ENCODE measurements at regions not wholly inside any gene's neighbourhood (a gene's known extent, or its start where the extent isn't known, plus 50 kb on each side); places are given as distances from the start of the nearest gene placed in this dataset.
A peak's percentile ranks its signal among the peaks of the same experiment; 100 is the strongest.

- TF ChIP-seq FOXP2 (optimal IDR thresholded peaks at IDR 0.05; ENCODE audit: control extremely low read depth, extremely low read length, insufficient read depth) (no peak), POLR2AphosphoS5 (IDR thresholded peaks at IDR 0.05; ENCODE audit: borderline replicate concordance, low read depth, low read length) (peak; percentile 43; the same call in 1 of the 2 replicates), EZH2 (IDR thresholded peaks at IDR 0.05) (no peak)
- Histone ChIP-seq H3K4me3 (peak overlapping the region; percentile 61), H3K9ac (ENCODE audit: insufficient read length) (no peak overlapping the region), H3K9me3 (ENCODE audit: low read depth, low read length) (no peaks in the 10 kb centered on the region), H3K36me3 (ENCODE audit: insufficient read depth, low read length) (no peaks in the 10 kb centered on the region), H3K27ac (peak overlapping the region; percentile 72)
- DNase-seq (ENCODE audit: low read depth, low spot score): peak; percentile 90
Measured at GRCh38 chr4:138558886-138559285, 316.7 kb upstream of the SLC7A11 start.

- no peak overlapping the region for H3K9ac ChIP-seq (ENCODE audit: insufficient read length)
- DNase-seq (ENCODE audit: low read depth, low spot score): no peak
- no peak overlapping the region; the same call in 1 of the 2 replicates for H3K4me3 ChIP-seq
- TF ChIP-seq EZH2 (IDR thresholded peaks at IDR 0.05) (no peak), FOXP2 (optimal IDR thresholded peaks at IDR 0.05; ENCODE audit: control extremely low read depth, extremely low read length, insufficient read depth) (no peak), POLR2AphosphoS5 (IDR thresholded peaks at IDR 0.05; ENCODE audit: borderline replicate concordance, low read depth, low read length) (no peak)
- H3K9me3 ChIP-seq (ENCODE audit: low read depth, low read length): no peaks in the 10 kb centered on the region
- H3K27ac ChIP-seq: no peak overlapping the region
- no peaks in the 10 kb centered on the region for H3K36me3 ChIP-seq (ENCODE audit: insufficient read depth, low read length)
Measured at GRCh38 chr4:138555584-138555983, 313.4 kb upstream of the SLC7A11 start.

GRCh38 chr4:138555108-138555507 lies 313.0 kb upstream of the SLC7A11 start:
- H3K4me3 ChIP-seq: peak overlapping the region; percentile 1; the same call in 1 of the 2 replicates
- H3K9me3 ChIP-seq (ENCODE audit: low read depth, low read length): no peaks in the 10 kb centered on the region
- TF ChIP-seq FOXP2 (optimal IDR thresholded peaks at IDR 0.05; ENCODE audit: control extremely low read depth, extremely low read length, insufficient read depth) (no peak), POLR2AphosphoS5 (IDR thresholded peaks at IDR 0.05; ENCODE audit: borderline replicate concordance, low read depth, low read length) (no peak), EZH2 (IDR thresholded peaks at IDR 0.05) (no peak)
- H3K27ac ChIP-seq: no peak overlapping the region
- no peaks in the 10 kb centered on the region for H3K36me3 ChIP-seq (ENCODE audit: insufficient read depth, low read length)
- no peak for DNase-seq (ENCODE audit: low read depth, low spot score)
- H3K9ac ChIP-seq (ENCODE audit: insufficient read length): no peak overlapping the region

- no peak overlapping the region for H3K4me3 ChIP-seq
- DNase-seq (ENCODE audit: low read depth, low spot score): no peak
- no peaks in the 10 kb centered on the region for H3K36me3 ChIP-seq (ENCODE audit: insufficient read depth, low read length)
- no peak overlapping the region for H3K9ac ChIP-seq (ENCODE audit: insufficient read length)
- no peaks in the 10 kb centered on the region for H3K9me3 ChIP-seq (ENCODE audit: low read depth, low read length)
- H3K27ac ChIP-seq: no peak overlapping the region
- TF ChIP-seq EZH2 (IDR thresholded peaks at IDR 0.05) (no peak), FOXP2 (optimal IDR thresholded peaks at IDR 0.05; ENCODE audit: control extremely low read depth, extremely low read length, insufficient read depth) (no peak), POLR2AphosphoS5 (IDR thresholded peaks at IDR 0.05; ENCODE audit: borderline replicate concordance, low read depth, low read length) (no peak)
Measured at GRCh38 chr4:138553001-138553845, 311.1 kb upstream of the SLC7A11 start.

- Histone ChIP-seq H3K9ac (ENCODE audit: insufficient read length) (no peak overlapping the region), H3K9me3 (ENCODE audit: low read depth, low read length) (no peaks in the 10 kb centered on the region), H3K27ac (no peak overlapping the region), H3K4me3 (no peak overlapping the region), H3K36me3 (ENCODE audit: insufficient read depth, low read length) (no peaks in the 10 kb centered on the region)
- TF ChIP-seq EZH2 (IDR thresholded peaks at IDR 0.05): no peak
- TF ChIP-seq FOXP2 (optimal IDR thresholded peaks at IDR 0.05; ENCODE audit: control extremely low read depth, extremely low read length, insufficient read depth): no peak
- no peak for TF ChIP-seq POLR2AphosphoS5 (IDR thresholded peaks at IDR 0.05; ENCODE audit: borderline replicate concordance, low read depth, low read length)
- no peak for DNase-seq (ENCODE audit: low read depth, low spot score)
Measured at GRCh38 chr4:138542191-138542776, 300.1 kb upstream of the SLC7A11 start.

GRCh38 chr4:138540056-138540800 lies 298.1 kb upstream of the SLC7A11 start:
- peak; percentile 79 for DNase-seq (ENCODE audit: low read depth, low spot score)
- TF ChIP-seq EZH2 (IDR thresholded peaks at IDR 0.05) (no peak), FOXP2 (optimal IDR thresholded peaks at IDR 0.05; ENCODE audit: control extremely low read depth, extremely low read length, insufficient read depth) (no peak), POLR2AphosphoS5 (IDR thresholded peaks at IDR 0.05; ENCODE audit: borderline replicate concordance, low read depth, low read length) (no peak)
- no peaks in the 10 kb centered on the region for H3K9me3 ChIP-seq (ENCODE audit: low read depth, low read length)
- no peaks in the 10 kb centered on the region for H3K36me3 ChIP-seq (ENCODE audit: insufficient read depth, low read length)
- peak overlapping the region; percentile 19 for H3K4me3 ChIP-seq
- no peak overlapping the region for H3K9ac ChIP-seq (ENCODE audit: insufficient read length)
- H3K27ac ChIP-seq: peak overlapping the region; percentile 66; the same call in 1 of the 2 replicates

GRCh38 chr4:138538743-138539142 lies 296.6 kb upstream of the SLC7A11 start:
- H3K9ac ChIP-seq (ENCODE audit: insufficient read length): no peak overlapping the region
- no peaks in the 10 kb centered on the region for H3K36me3 ChIP-seq (ENCODE audit: insufficient read depth, low read length)
- no peak overlapping the region for H3K4me3 ChIP-seq
- H3K9me3 ChIP-seq (ENCODE audit: low read depth, low read length): 0 out of 2 replicates have a peak, but pooled peaks cover 4% of the 10 kb centered on the region
- no peak overlapping the region for H3K27ac ChIP-seq
- TF ChIP-seq FOXP2 (optimal IDR thresholded peaks at IDR 0.05; ENCODE audit: control extremely low read depth, extremely low read length, insufficient read depth) (no peak), POLR2AphosphoS5 (IDR thresholded peaks at IDR 0.05; ENCODE audit: borderline replicate concordance, low read depth, low read length) (no peak), EZH2 (IDR thresholded peaks at IDR 0.05) (no peak)
- no peak for DNase-seq (ENCODE audit: low read depth, low spot score)
